ENCODE measurements at regions not wholly inside any gene's neighbourhood (a gene's known extent, or its start where the extent isn't known, plus 50 kb on each side); places are given as distances from the start of the nearest gene placed in this dataset.

DNA sequence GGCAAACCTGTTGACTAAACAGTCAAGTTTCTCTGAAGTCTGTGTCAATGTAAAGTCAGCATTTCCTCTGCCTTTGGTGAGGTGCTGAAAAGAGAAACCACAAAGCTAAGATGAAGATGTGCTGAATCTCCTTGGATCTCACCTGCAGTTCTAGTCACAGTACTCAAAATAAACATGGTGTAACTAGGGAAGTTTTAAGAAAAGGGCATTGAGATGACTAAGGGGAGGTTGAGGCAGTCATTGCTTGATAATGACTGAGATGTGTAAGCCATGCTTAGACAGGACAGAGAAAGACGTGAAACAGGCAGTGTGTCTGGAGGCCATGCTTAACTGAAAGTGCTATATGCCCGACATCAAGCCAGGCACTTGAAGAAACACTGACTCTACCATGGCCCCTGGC, 1010.0 kb upstream of the CELF4 start:
- Histone ChIP-seq H3K4me3 (no peak overlapping the region), H3K4me1 (no peaks in the 10 kb centered on the region), H3K27me3 (no peaks in the 10 kb centered on the region), H3K9me3 (no peaks in the 10 kb centered on the region), H3K27ac (no peak overlapping the region), H3K36me3 (no peaks in the 10 kb centered on the region)
- in situ Hi-C loops (cut with MboI; ENCODE audit: low pct_ligation_motif_present in 1 of 4, low pct_unique_long_range_greater_than_20kb in 1 of 4, low sequenced_read_pairs in 3 of 4), result no loop called here
- no peak for DNase-seq
- TF ChIP-seq POLR2A (IDR thresholded peaks at IDR 0.05) (no peak), POLR2AphosphoS5 (IDR thresholded peaks at IDR 0.05) (no peak), EP300 (IDR thresholded peaks at IDR 0.05; ENCODE audit: low read depth) (no peak)
- TF ChIP-seq, protein P1, sequence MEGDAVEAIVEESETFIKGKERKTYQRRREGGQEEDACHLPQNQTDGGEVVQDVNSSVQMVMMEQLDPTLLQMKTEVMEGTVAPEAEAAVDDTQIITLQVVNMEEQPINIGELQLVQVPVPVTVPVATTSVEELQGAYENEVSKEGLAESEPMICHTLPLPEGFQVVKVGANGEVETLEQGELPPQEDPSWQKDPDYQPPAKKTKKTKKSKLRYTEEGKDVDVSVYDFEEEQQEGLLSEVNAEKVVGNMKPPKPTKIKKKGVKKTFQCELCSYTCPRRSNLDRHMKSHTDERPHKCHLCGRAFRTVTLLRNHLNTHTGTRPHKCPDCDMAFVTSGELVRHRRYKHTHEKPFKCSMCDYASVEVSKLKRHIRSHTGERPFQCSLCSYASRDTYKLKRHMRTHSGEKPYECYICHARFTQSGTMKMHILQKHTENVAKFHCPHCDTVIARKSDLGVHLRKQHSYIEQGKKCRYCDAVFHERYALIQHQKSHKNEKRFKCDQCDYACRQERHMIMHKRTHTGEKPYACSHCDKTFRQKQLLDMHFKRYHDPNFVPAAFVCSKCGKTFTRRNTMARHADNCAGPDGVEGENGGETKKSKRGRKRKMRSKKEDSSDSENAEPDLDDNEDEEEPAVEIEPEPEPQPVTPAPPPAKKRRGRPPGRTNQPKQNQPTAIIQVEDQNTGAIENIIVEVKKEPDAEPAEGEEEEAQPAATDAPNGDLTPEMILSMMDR (IDR thresholded peaks at IDR 0.05), result no peak
- WGBS, 2 donors (ENCODE audit: low coverage in 1 of 2), result 80% methylated on average over 2 of the region's 2 CpGs; no CpG with 5 or more reads in 1 of the 2 donors
- intact Hi-C loops (cut with DNase I; ENCODE audit: low total_unique reads), result no loop called here

DNA sequence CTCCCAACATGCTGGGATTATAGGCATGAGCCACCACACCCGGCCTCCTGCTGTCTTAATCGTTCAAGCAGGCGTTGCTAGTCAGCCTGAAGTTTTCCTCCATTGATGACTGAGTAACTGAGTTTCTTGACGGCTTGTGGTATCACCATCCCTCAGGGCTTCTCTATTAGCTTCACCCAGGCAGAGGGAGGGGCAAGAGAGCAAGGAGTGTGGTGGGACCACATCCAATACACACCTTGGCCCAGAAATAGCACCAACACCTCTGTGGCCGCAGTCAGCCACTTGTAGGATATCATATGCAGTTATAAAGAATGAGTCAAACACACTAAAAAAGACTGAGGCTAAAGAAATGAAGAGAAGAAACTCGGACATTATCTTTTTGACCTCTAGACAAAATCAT, 1009.4 kb upstream of the CELF4 start:
- Histone ChIP-seq H3K4me3 (no peak overlapping the region), H3K27ac (no peak overlapping the region), H3K27me3 (no peaks in the 10 kb centered on the region), H3K36me3 (no peaks in the 10 kb centered on the region), H3K9me3 (no peaks in the 10 kb centered on the region), H3K4me1 (no peaks in the 10 kb centered on the region)
- 50 to 83% methylated on average over 1 to 6 of the region's 6 CpGs for WGBS, 2 donors (ENCODE audit: low coverage in 1 of 2)
- intact Hi-C loops (cut with DNase I; ENCODE audit: low total_unique reads), result no loop called here
- TF ChIP-seq, protein P1 (IDR thresholded peaks at IDR 0.05), result no peak
- TF ChIP-seq POLR2A (IDR thresholded peaks at IDR 0.05) (no peak), POLR2AphosphoS5 (IDR thresholded peaks at IDR 0.05) (no peak), EP300 (IDR thresholded peaks at IDR 0.05; ENCODE audit: low read depth) (no peak)
- in situ Hi-C loops (cut with MboI; ENCODE audit: low pct_ligation_motif_present in 1 of 4, low pct_unique_long_range_greater_than_20kb in 1 of 4, low sequenced_read_pairs in 3 of 4), result no loop called here
- DNase-seq, result no peak

DNA sequence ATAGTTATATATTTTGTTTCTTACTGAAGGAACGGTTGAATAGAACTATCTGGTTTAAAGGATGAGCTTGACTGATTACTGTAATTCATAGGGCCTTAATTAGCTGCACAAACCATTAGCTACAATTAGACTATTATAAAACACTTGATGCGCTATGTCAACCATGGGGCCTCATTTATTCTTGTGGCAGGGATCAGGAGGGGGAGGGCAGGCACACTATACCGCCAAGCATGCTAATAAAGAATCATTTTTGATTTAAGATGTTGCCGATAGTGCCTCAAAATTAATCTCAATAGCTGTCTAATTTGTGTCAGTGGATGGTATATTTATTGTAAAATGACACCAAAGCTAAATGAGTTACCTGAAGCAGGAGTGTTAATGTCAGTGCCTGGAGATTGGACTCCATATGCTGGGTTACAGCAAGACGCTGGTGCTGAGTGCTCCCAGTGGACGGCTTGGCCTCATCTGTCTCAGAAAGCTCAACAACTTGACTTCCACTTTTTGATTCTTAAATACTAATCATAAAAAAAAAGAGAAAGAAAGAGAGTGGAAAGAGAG, 1007.0 kb upstream of the CELF4 start:
- Histone ChIP-seq H3K4me3 (no peak overlapping the region), H3K4me1 (no peaks in the 10 kb centered on the region), H3K9me3 (no peaks in the 10 kb centered on the region), H3K27me3 (no peaks in the 10 kb centered on the region), H3K36me3 (no peaks in the 10 kb centered on the region), H3K27ac (no peak overlapping the region)
- no peak for DNase-seq
- in situ Hi-C loops (cut with MboI; ENCODE audit: low pct_ligation_motif_present in 1 of 4, low pct_unique_long_range_greater_than_20kb in 1 of 4, low sequenced_read_pairs in 3 of 4), result no loop called here
- TF ChIP-seq, protein P1 (IDR thresholded peaks at IDR 0.05), result no peak
- TF ChIP-seq EP300 (IDR thresholded peaks at IDR 0.05; ENCODE audit: low read depth) (no peak), POLR2AphosphoS5 (IDR thresholded peaks at IDR 0.05) (no peak), POLR2A (IDR thresholded peaks at IDR 0.05) (no peak)
- WGBS, 2 donors (ENCODE audit: low coverage in 1 of 2), result 82 to 90% methylated on average over 6 of the region's 6 CpGs
- intact Hi-C loops (cut with DNase I; ENCODE audit: low total_unique reads), result no loop called here

DNA sequence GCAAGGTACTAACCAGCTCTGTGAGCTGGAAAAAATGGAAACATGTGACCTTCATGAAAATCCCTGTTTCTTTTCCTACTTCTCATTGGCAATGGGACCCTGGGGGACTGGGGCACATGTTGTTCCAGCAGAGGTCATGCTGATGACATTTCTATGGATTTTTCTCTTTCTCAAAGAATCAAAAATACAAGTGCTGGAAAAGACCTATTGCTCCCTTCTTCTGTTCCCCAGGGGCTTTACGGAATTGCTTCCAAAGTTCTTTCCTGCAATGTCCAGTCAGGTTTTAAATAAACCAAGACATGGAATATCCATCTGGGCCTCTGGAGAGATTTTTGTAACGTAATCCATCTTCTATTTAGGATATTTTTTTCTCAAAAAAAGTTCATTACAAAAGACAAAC, 1006.1 kb upstream of the CELF4 start:
- Histone ChIP-seq H3K36me3 (no peaks in the 10 kb centered on the region), H3K27me3 (no peaks in the 10 kb centered on the region), H3K27ac (no peak overlapping the region), H3K4me1 (no peaks in the 10 kb centered on the region), H3K4me3 (no peak overlapping the region), H3K9me3 (no peaks in the 10 kb centered on the region)
- TF ChIP-seq, protein P1 (IDR thresholded peaks at IDR 0.05), result no peak
- TF ChIP-seq EP300 (IDR thresholded peaks at IDR 0.05; ENCODE audit: low read depth), result no peak
- TF ChIP-seq POLR2AphosphoS5 (IDR thresholded peaks at IDR 0.05), result no peak
- TF ChIP-seq POLR2A (IDR thresholded peaks at IDR 0.05), result no peak
- in situ Hi-C loops (cut with MboI; ENCODE audit: low pct_ligation_motif_present in 1 of 4, low pct_unique_long_range_greater_than_20kb in 1 of 4, low sequenced_read_pairs in 3 of 4) (no loop called here), intact Hi-C loops (cut with DNase I; ENCODE audit: low total_unique reads) (no loop called here)
- DNase-seq, result no peak
- 43 to 50% methylated on average over 2 of the region's 2 CpGs for WGBS, 2 donors (ENCODE audit: low coverage in 1 of 2)
